ENCODE measurements at regions not wholly inside any gene's neighbourhood (a gene's known extent, or its start where the extent isn't known, plus 50 kb on each side); places are given as distances from the start of the nearest gene placed in this dataset.

DNA sequence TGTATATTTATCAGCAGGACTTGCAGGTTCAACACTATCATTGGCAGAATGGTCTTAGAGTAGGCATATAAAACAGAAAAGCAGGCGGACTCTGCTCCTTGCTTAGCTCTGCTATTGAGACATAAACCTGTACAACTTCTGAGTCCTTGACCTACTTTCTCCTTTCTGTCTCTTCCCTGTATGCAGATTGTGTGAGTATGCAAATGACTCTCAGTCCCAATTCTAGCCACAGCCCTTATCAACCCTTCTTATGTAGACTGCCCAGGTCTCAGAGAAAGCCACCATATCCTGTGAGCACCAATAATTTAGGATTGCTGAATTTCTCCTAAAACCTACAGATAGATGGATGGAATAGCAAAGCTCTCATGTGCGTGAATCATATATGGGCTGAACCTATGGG lies 367.6 kb upstream of the DDI1 start:
- TF ChIP-seq POLR2A (IDR thresholded peaks at IDR 0.05; ENCODE audit: low read depth, low read length) (no peak), POLR2AphosphoS5 (IDR thresholded peaks at IDR 0.05; ENCODE audit: low read depth, low read length) (no peak)

All from GM12892 (cell line).